GM18498 (cell line): ENCODE measurements at regions not wholly inside any gene's neighbourhood (a gene's known extent, or its start where the extent isn't known, plus 50 kb on each side); places are given as distances from the start of the nearest gene placed in this dataset.
"Not testable (repeated sequence)": the region's sequence is repeated elsewhere in the genome, so short reads cannot be mapped to it uniquely, and the experiment has no call there.

ENCODE experiments used
- ATAC-seq: cut with Tn5 transposase; IDR thresholded peaks from one replicate; pipeline ENCODE4 v1.9.1; 2021; ENCODE audit warnings: mild to moderate bottlenecking, moderate library complexity; ENCODE audit not compliant: unreplicated experiment

- ATAC-seq, result no peak
Observed at GRCh38 chr4:79266136-79266535, 59.7 kb downstream of the NAA11 start.

- ATAC-seq, result no peak
Observed at GRCh38 chr4:79259242-79259641, 66.6 kb downstream of the NAA11 start.

GRCh38 chr4:79258614-79259176 is 67.2 kb downstream of the NAA11 start:
- no peak for ATAC-seq

GRCh38 chr4:79257953-79258613 is 67.8 kb downstream of the NAA11 start:
- no peak for ATAC-seq

GRCh38 chr4:79255793-79256192 is 70.1 kb downstream of the NAA11 start:
- ATAC-seq, result no peak

GRCh38 chr4:79253924-79254323 is 71.9 kb downstream of the NAA11 start:
- ATAC-seq, result no peak

GRCh38 chr4:79253168-79253567 is 72.7 kb downstream of the NAA11 start:
- ATAC-seq, result no peak

GRCh38 chr4:79250887-79251286 is 75.0 kb downstream of the NAA11 start:
- no peak for ATAC-seq

- ATAC-seq, result peak; percentile 56
Observed at GRCh38 chr4:79249881-79250503, 75.9 kb downstream of the NAA11 start.

GRCh38 chr4:79248610-79249009 is 77.3 kb downstream of the NAA11 start:
- no peak for ATAC-seq

- ATAC-seq, result no peak
Observed at GRCh38 chr4:79247695-79248394, 78.0 kb downstream of the NAA11 start.

- not testable (repeated sequence) for ATAC-seq
Observed at GRCh38 chr4:79245200-79245940, 80.5 kb downstream of the NAA11 start.

- ATAC-seq, result no peak
Observed at GRCh38 chr4:79241846-79242245, 84.0 kb downstream of the NAA11 start.

GRCh38 chr4:79237851-79238250 is 88.0 kb downstream of the NAA11 start:
- no peak for ATAC-seq

- ATAC-seq, result no peak
Observed at GRCh38 chr4:79236785-79237184, 89.1 kb downstream of the NAA11 start.

GRCh38 chr4:79235095-79235494 is 90.8 kb downstream of the NAA11 start:
- ATAC-seq, result no peak

- ATAC-seq, result no peak
Observed at GRCh38 chr4:79233820-79234219, 92.0 kb downstream of the NAA11 start.

GRCh38 chr4:79232540-79232939 is 93.3 kb downstream of the NAA11 start:
- no peak for ATAC-seq

- ATAC-seq, result no peak
Observed at GRCh38 chr4:79227860-79228259, 98.0 kb downstream of the NAA11 start.

- no peak for ATAC-seq
Observed at GRCh38 chr4:79225360-79225759, 100.5 kb downstream of the NAA11 start.

GRCh38 chr4:79224777-79225104 is 101.1 kb downstream of the NAA11 start:
- no peak for ATAC-seq
